Glutamatergic neuron (in vitro differentiated cells): ENCODE measurements at regions not wholly inside any gene's neighbourhood (a gene's known extent, or its start where the extent isn't known, plus 50 kb on each side); places are given as distances from the start of the nearest gene placed in this dataset.

ENCODE experiments used
- DNase-seq: peaks from one replicate; pipeline ENCODE4 v3.0.0; 2022
- H3K27ac Mint-ChIP-seq: one replicate; pipeline ENCODE4 v1.8.0; 2020; ENCODE audit warnings: mild to moderate bottlenecking, mixed read lengths, inconsistent platforms; ENCODE audit not compliant: unreplicated experiment
- H3K27me3 Mint-ChIP-seq: one replicate; pipeline ENCODE4 v1.8.0; 2020; ENCODE audit warnings: mild to moderate bottlenecking, moderate library complexity, mixed read lengths, inconsistent platforms; ENCODE audit not compliant: unreplicated experiment
- H3K36me3 Mint-ChIP-seq: one replicate; pipeline ENCODE4 v1.8.0; 2020; ENCODE audit warnings: mild to moderate bottlenecking, mixed read lengths, inconsistent platforms; ENCODE audit not compliant: unreplicated experiment
- H3K4me1 Mint-ChIP-seq: one replicate; pipeline ENCODE4 v1.8.0; 2020; ENCODE audit warnings: mild to moderate bottlenecking, low read depth, mixed read lengths, inconsistent platforms; ENCODE audit not compliant: unreplicated experiment
- H3K4me3 Mint-ChIP-seq: one replicate; pipeline ENCODE4 v1.8.0; 2020; ENCODE audit warnings: mild to moderate bottlenecking, mixed read lengths, inconsistent platforms; ENCODE audit not compliant: unreplicated experiment
- H3K9me3 Mint-ChIP-seq: one replicate; pipeline ENCODE4 v1.8.0; 2020; ENCODE audit warnings: mild to moderate bottlenecking, moderate library complexity, mixed read lengths, inconsistent platforms; ENCODE audit not compliant: unreplicated experiment
- TF ChIP-seq, protein P1 (sequence below): fragments of 200-600 bp; sonication (generic); IDR thresholded peaks from one replicate; pipeline ENCODE4 v1.5.0; 2021; ENCODE audit not compliant: partially characterized antibody, unreplicated experiment

DNA sequence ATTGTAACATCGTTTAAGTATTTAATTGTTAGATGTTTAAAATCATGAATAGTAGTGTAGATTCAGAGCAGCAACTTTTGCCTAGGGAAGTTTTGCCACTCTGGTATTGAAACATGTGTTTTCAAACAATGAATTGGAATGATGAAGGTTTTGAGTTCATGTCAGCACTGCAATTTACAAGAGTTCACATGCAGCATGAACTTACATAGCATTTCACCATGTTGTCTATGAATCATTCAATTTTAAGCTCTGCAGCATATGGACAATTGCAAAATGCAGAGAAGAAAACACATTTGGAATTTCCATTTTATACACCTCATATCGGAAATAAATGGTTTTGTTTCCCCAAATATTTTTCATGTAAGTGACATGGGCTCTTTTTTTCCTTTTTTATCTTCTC is 170.7 kb upstream of the CDKN3 start:
- Mint-ChIP-seq H3K9me3 (no peaks in the 10 kb centered on the region), H3K27ac (no peak overlapping the region), H3K4me3 (no peak overlapping the region), H3K27me3 (peaks cover 2% of the 10 kb centered on the region), H3K36me3 (no peaks in the 10 kb centered on the region), H3K4me1 (no peaks in the 10 kb centered on the region)
- TF ChIP-seq, protein P1, sequence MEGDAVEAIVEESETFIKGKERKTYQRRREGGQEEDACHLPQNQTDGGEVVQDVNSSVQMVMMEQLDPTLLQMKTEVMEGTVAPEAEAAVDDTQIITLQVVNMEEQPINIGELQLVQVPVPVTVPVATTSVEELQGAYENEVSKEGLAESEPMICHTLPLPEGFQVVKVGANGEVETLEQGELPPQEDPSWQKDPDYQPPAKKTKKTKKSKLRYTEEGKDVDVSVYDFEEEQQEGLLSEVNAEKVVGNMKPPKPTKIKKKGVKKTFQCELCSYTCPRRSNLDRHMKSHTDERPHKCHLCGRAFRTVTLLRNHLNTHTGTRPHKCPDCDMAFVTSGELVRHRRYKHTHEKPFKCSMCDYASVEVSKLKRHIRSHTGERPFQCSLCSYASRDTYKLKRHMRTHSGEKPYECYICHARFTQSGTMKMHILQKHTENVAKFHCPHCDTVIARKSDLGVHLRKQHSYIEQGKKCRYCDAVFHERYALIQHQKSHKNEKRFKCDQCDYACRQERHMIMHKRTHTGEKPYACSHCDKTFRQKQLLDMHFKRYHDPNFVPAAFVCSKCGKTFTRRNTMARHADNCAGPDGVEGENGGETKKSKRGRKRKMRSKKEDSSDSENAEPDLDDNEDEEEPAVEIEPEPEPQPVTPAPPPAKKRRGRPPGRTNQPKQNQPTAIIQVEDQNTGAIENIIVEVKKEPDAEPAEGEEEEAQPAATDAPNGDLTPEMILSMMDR: no peak
- no peak for DNase-seq

DNA sequence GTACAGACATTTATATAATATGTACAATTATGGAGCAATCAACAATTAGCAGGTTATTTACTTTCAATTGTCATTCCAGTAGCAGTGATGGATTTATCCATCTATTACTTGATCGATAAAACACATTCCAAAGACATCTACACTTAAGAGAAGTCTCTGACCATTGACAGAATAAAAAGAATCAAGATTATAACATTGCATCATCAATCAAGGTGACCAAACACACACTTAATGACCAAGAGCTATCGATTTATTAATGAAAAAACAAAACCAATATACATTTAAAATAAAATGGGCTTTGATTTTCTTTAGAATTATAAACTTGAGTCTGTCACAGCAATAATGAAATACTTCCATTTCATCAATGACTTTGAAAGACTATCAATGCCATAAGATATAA is 170.2 kb upstream of the CDKN3 start:
- no peak for DNase-seq
- peaks cover 2% of the 10 kb centered on the region for H3K27me3 Mint-ChIP-seq
- TF ChIP-seq, protein P1: no peak
- no peaks in the 10 kb centered on the region for H3K36me3 Mint-ChIP-seq
- no peak overlapping the region for H3K4me3 Mint-ChIP-seq
- no peaks in the 10 kb centered on the region for H3K9me3 Mint-ChIP-seq
- no peaks in the 10 kb centered on the region for H3K4me1 Mint-ChIP-seq
- no peak overlapping the region for H3K27ac Mint-ChIP-seq

DNA sequence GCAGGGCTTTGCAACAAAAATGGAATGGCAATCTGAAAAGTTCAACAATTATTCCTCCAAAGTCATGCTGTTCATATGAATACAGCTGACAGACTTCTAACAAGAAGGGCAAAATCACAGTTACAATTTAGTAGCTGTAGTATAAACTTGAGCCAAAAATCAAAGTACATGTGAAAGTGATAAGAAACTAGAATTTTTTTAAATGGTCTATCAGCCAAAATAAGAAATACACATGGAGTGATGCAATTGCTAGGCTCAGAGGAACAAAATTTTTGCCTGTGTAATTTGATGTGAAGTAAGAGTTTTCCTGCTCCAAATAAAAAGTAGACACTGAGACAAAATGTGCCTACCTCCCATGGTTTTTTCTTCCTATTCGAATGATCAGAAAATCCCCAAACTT is 167.7 kb upstream of the CDKN3 start:
- H3K9me3 Mint-ChIP-seq: no peaks in the 10 kb centered on the region
- H3K27me3 Mint-ChIP-seq: peaks cover 2% of the 10 kb centered on the region
- H3K27ac Mint-ChIP-seq: no peak overlapping the region
- TF ChIP-seq, protein P1: no peak
- H3K36me3 Mint-ChIP-seq: no peaks in the 10 kb centered on the region
- no peak overlapping the region for H3K4me3 Mint-ChIP-seq
- no peaks in the 10 kb centered on the region for H3K4me1 Mint-ChIP-seq
- no peak for DNase-seq

DNA sequence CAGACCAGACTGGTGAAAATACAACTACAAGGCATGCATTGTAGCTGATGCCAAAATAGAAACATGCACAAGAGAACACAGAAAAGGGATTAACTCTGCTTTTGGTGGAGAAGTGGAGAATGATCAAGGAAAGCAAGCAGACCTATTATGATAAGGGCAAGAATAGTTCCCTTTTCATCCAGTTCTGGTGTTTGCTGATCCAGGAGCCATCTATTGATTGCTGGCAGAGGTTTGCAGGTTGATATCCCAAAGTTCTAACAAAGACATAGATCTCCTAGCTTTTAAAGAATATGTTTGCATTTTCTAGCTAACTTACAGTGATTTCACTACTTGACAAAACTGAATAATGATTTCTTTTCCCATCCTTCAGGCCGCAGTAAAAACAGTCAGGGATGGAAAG is 166.2 kb upstream of the CDKN3 start:
- Mint-ChIP-seq H3K9me3 (no peaks in the 10 kb centered on the region), H3K27me3 (peaks cover 3% of the 10 kb centered on the region), H3K36me3 (peaks cover 7% of the 10 kb centered on the region), H3K27ac (no peak overlapping the region), H3K4me1 (no peaks in the 10 kb centered on the region), H3K4me3 (no peak overlapping the region)
- TF ChIP-seq, protein P1: no peak
- DNase-seq: no peak

DNA sequence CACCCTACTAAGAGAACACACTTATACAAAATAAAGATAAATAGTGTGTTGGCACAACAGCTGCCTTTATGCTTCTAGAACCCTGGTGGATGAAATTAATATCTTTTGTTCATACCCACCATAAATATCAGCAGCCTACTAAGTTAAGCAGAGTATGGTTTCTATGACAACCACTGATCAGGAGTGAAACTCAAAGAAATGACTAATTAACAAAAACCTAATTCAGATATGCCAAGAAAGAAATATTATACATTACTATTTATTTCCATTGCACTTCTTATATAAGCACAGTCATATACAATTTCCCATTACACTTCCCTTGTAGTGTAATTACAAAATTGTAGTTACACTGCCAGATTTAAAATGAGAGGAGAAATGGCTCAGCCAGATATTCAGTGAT is 164.1 kb upstream of the CDKN3 start:
- Mint-ChIP-seq H3K4me3 (no peak overlapping the region), H3K27me3 (peaks cover 3% of the 10 kb centered on the region), H3K27ac (no peak overlapping the region), H3K4me1 (no peaks in the 10 kb centered on the region), H3K36me3 (peaks cover 7% of the 10 kb centered on the region), H3K9me3 (peaks cover 1% of the 10 kb centered on the region)
- no peak for DNase-seq
- TF ChIP-seq, protein P1: no peak
